Stimulated activated CD4-positive, alpha-beta T cell treated with anti-CD3 and anti-CD28 coated beads, Interleukin-15, amount 100 ng/mL, for 1 hour (primary cell): ENCODE measurements at regions not wholly inside any gene's neighbourhood (a gene's known extent, or its start where the extent isn't known, plus 50 kb on each side); places are given as distances from the start of the nearest gene placed in this dataset.
"Not testable (repeated sequence)": the region's sequence is repeated elsewhere in the genome, so short reads cannot be mapped to it uniquely, and the experiment has no call there.

Source experiments
- DNase-seq, 2 donors: peaks; one replicate each; pipeline ENCODE4 v3.0.0-alpha.2; 2020; ENCODE audit warnings: low read depth in 1 of 2, low spot score in 1 of 2

DNA sequence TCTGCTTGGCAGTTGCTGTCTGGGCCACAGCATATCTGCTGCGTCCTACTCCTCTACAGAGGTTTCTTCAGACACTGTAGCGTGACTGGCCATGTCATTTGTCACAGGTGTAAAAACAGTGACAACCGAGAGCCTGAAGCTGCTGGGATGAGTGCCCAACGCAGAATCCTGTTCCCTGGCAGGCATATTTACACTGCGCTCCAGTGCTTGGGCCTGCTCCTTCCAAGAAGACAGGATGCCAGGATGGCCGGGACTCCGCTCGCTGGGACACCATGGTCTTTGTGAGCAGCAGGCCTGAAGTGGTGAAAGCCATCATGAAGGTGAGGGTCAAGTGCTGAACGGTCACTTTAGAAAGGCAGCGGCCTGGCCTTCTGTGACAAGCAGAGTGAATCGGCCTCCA, 171.4 kb downstream of the EMP1 start:
- DNase-seq, result no peak

DNA sequence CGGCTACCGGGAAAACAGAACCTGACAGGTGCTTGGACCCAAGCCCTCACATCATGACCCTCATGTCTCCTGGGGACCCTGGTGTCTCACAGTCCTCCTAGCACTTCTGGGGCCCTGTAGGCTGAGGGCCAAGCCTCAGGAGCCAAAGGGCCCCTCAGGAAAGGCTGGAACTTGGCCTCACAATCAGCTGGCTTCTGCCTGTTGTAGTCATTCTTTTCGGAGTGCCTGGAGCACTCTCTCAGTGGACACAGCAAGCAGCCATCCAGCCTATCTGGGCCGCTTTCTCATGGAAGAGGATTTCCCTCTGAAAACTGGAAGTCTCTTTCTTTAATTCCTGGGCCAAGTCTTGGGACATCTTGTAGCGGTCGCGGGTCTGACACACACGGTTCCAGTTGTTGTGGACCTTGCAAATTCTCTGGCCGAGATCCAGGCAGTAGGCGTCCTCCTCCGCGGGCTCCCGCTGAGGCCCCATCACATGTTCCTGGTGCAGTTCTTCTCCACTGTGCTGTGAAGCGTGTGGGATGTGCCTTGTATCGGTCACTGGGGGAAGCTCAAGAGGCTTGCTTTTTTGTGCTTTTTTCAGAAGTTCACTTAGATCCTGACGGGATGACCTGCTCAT, 169.3 kb downstream of the EMP1 start:
- no peak for DNase-seq

DNA sequence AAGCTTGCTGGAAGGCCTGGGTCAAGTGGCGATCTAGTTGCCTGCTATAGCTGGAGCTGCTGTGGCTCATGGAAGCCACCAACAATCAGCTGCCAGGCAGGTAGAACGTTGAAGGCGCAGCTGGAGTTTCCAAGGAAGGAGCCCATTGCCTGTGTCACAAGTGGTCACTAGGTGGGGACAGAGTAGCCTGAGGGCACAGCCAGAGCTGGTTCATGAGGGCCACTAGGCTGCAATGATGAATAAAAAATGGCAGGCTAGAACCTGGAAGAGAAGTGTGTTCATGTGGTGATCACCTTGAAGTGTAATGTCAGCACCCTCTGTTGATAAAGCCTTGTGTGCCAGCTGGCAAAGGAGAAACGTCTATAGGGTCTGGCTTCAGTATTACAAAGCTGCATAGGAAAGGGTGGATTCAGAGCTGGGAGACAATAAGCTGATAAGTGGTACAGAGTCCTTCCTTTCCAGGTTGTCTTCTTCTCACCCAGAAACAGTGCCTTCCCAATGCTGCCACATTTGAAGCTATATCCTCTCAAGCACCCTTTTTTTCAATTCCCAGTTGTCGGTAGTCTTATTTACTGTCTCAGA, 165.8 kb downstream of the EMP1 start:
- DNase-seq, result no peak

DNA sequence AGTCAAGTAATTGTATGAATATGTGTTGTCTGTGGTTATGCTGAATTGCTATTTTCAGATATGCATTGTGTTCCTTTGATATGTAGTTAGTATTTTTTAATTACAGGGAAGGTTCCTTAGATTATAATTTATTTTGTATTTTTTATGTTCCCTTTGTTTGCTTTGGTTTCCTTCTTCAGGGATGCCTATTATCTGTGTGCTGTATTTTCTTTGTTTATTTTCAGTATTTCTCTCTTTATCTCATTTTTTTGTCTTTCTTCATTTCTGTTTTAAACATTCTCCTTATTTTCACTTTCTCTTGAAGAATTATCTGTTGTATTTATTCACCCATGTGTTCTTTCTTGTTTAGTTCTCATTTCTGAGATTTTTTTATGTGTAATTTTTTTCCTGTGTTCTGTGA, 163.1 kb downstream of the EMP1 start:
- no peak for DNase-seq

DNA sequence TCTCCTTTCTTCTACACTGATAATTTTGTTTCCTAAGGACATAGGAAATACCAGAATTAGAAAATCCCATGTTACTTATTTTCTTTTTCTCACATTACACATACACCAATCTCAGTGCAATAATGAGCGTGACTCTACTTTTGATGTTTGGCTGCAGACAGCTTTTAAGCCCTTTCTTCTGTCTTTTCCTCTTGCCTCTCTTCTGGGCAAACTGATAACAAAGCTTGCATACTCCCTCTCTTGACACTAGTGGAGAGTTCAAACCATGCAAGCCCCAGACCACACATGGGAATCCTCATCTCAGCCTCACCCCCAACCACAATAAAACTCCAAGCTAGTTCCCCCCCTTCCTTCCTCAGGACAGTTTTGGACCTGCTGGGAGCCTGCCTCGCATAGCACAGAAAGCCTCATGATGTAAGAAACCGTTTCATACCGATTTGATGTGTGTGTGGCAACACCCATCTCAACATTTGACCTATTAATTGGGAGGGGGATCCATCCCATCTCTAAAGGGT, 161.9 kb downstream of the EMP1 start:
- no peak for DNase-seq

DNA sequence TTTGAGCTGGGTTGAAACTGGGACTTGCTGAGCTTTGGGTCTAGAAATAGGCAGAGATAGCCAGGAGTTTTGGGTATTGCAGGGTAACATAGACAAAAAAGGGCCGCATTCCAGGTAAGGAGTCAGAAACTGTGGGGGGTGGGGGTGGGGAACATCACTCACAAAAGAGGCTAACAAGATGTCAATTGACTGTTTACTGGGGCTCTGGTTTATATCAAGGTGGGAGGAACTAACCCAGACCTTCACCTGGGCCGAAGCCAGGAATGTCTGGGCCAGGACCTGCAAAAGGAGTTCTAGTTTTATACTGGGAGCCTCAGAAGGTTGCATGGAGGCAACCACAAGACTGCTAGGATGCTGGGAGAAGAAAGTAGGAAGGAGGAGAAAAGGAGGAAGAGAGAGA, 154.4 kb downstream of the EMP1 start:
- no peak for DNase-seq

DNA sequence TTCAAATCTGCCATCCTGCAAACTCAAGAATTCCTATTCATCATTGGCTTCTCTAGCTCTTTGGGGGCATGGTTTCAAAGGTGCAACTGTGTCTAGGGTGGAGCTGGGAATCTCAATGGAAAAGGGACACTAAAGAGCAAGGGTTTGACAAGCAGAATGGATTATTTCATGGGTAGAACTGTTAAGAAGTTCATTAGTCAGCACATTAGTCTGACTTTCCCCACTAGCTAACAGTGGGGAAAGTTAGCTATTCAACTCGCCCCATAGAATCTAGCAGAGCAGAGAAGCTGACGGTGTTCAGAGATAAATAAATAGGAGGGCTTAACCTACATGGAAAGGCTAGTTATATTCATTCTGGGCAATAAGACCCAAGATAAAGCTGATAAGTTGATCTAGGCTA, 153.9 kb downstream of the EMP1 start:
- no peak for DNase-seq

DNA sequence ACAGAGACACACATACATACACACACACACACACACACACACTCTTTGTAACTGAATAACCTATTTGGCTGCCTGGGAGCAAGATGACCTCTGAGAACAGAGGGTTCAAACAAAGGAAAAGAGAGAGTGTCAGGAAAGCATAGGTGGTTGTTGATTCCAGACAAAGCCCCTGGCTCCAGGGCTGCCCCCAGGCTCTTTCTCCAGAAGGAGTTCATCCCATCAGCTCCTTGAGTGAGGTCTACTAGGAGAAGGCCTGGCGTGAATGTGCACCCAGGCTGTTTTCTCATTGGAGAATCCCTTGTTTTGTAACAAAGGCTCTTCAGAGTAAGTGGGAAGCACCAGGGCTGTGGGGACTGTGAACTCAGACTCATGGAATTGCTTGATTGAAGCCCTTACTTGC, 151.9 kb downstream of the EMP1 start:
- DNase-seq, result no peak

DNA sequence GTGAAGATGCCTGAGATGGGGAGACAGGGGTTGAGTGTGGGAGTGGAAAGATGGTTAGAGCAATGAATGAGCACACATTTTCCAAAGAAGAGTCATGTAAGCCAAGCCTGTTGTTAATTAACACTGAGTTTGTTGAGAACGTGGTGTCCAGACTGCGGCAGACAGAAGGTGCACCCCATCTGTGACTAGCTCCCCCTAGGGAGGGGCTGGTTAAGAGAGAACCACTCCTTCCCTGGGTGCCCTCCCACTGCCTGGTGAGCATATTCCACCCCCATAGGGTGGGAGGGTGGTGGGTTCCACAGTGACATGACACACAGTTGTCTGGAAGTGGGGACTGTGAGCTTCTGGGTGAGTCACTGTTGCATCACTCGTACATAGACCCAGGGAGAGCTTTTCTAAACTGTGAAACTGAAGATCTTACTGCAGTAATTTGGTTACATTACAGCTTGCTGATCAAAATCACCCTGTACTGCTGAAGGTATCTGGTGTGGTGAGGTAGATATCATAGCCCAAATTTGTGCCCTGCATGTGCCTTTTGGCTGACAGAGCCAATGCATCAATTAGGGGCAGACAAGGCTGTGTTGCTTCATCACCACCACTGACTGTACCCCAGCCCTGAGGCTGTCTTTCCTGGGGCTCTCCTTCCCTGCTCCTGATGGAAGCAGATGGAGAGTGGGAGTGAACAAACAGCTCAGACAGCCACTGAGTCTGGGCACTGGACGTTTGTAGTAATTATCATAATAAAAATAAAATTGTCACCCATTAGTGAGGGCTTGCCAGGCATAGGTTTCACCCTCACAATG, 150.9 kb downstream of the EMP1 start:
- DNase-seq, result peak in 1 of 2 donors; percentile 10

DNA sequence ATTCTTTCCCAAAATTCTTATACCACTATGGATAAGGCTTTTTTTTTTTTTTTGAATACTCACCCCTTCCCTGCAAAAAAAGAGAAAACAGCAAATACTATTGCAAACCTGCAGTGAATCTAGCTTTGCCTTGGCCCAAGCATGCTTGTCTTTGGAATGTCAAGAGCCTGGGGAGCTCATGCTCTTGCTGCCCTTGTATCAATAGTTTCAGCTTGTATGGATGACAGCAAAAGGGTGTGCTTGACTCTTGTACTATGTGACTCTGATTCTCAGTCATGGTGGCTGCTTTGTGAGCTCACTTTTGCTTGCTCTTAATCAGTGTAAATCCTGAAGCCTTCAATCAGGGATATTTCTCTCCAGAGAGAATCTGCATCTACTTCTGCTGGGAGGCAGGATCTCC, 149.2 kb downstream of the EMP1 start:
- no peak for DNase-seq

DNA sequence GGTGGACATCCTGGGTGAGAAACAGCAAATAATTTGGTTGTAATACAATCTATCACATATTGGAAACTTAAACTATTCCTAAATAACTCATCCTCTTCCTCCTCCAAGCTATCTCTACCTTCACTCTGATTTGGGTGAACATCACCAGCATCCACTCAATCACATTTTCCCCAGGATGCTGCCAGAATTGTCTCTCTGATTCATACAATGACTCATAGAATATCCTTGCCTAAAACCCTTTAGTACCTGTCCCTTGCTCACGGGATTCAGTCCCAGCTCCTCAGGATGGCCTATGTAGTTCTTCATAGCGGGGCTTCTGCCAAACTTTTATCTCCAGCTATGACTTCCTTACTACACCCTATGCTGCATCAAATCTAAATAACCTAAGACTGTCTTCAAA, 146.8 kb downstream of the EMP1 start:
- DNase-seq, result no peak

DNA sequence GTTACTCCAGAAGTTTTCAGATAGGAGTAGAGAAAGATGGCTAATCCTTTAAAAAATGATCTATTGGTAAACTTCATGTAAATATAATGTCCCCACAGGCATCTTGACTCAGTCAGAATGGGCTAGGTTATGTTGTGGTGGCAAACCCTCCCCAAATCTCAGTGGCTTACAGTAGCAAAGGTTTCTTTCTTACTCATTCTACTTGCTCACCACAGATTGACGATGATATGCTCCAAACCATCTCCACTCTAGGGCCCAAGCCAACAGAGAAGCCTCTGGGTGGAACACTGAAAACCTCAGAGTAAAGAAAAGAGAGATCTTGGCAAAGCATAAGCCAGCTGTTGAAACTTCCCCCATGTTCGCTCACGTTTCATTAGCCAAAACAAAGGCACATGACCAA, 146.4 kb downstream of the EMP1 start:
- DNase-seq, result no peak

DNA sequence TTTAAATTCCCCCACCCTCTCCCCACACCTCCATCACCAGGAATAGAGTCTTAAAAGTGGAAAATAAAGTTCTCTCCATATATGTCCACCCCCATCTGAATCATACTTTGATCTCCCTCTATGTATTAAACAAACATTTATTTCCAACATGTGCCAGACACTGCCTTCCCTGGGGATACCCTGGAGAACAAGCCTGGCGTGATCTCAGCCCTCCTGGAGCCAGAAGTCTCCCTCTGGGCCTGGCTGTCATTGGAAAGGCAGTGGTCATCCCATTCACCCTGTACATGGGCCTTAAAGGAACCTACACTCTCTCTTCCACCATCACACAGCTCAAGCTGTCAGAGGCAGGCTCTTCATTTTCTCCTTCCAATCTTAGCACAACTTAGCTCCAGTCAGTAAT, 143.6 kb downstream of the EMP1 start:
- DNase-seq, result no peak

DNA sequence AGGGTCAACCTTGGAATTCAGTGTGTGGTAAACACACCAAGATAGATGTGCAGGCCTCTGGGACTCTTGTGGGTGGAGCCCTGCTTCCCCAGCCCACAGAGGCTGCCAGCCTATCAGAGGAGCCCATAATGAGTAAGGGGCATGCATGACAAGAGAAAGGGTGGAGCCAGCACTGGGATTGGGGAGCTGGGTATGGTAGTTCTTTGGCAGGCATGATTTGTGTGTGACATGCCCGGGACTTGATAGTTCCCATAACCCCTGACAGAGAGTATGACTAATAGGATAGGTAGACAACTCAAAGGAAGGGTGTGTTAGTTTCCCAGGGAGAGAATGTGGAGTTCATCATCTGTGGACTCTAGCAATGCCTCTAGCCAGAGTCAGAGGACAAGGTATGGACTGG, 143.0 kb downstream of the EMP1 start:
- DNase-seq, result no peak

DNA sequence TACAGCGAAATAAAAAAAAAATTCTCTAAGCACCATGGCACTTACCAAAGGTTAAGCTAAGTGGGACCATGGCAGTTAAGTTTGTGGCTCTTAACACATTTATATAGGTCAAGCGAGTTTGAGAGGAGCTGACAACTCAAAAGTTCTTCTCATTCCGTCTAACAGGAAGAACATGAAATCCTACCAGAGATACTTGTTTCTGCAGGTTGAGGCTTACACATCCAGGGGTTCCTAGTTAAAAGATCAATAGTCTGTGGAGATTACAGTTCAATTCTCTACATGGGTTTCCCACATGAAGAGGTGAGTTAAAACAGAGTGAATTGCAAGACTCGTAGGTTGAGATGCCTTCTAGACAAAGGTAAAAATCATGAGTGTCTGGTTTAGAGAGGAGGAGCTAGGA, 142.6 kb downstream of the EMP1 start:
- DNase-seq, result no peak

DNA sequence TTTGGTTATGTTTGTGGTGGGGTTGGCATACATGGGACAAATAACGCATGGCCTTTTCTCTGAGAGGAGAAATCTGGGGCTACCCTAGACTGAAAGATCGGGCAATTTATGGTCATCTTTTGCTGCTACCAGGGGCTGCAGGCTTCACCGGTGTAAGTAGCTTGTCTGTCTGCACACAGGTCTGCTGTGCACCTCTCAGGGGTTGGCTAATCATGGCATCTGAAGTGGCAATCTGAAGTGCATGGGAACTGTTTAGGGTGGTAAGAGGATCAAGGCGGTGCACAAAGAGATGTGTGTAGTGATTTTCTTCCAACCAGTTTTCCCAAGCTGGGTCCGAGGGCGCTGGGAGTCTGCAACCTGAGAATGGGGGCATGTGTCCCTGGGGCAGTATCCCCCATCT, 141.3 kb downstream of the EMP1 start:
- DNase-seq, result no peak

DNA sequence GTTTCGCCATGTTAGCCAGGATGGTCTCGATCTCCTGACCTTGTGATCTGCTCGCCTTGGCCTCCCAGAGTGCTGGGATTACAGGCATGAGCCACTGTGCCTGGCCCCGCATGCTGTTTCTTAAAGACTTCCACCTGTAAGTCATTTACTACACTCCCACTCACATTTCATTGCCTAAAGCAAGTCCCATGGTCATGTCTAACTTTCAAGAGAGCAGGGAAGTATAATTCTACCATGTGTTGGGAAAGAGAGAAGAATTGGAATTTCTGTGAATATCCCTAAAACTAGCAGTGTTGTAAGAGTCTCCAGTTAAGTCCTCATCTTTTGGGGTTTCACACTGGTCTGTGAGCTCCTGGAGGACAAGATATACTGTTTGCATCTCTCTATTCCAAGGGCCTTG, 139.7 kb downstream of the EMP1 start:
- DNase-seq, result no peak

DNA sequence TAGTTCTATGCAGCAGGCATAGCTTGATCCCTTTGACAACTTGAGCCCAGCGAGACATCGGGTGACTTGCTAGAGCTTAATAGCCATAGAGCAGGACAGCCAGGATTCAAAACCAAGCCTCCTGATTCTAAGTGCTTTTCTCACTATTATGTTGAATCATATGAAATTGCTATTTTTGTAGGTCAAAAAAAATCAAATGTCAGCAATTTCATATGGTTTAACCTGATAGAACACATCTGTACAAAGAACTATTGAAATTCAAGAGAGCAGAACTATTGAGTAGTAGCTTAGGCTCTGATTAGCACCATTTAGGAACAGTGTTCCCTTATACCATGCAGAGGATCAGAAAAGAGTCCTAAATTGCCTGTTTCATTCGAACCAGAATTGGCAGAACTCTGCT, 132.0 kb downstream of the EMP1 start:
- no peak for DNase-seq

DNA sequence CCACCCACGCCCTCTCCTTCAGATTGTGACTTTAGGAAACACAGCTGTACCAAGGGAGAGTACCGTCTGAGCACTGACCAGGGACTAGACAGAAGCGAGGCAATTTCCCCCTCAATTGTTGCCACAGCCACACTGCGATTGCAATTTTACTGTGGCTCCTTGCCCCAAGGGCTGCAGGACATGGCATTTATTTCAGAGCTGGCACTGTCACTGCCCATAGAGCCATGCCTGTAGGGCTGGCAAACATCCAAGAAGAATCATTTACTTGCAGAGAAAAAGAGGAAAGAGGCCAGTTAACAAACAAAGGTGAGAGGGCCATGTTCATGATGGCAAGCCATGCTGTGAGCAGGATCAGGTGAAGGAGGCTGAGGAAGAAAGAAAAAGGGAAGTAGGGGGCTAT, 129.6 kb downstream of the EMP1 start:
- no peak for DNase-seq

DNA sequence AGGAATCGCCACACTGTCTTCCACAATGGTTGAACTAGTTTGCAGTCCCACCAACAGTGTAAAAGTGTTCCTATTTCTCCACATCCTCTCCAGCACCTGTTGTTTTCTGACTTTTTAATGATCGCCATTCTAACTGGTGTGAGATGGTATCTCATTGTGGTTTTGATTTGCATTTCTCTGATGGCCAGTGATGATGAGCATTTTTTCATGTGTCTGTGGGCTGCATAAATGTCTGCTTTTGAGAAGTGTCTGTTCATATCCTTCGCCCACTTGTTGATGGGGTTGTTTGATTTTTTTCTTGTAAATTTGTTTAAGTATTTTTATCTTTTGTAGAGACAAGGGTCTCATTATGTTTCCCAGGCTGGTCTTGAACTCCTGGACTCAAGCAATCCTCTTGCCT, 128.5 kb downstream of the EMP1 start:
- not testable (repeated sequence) for DNase-seq

DNA sequence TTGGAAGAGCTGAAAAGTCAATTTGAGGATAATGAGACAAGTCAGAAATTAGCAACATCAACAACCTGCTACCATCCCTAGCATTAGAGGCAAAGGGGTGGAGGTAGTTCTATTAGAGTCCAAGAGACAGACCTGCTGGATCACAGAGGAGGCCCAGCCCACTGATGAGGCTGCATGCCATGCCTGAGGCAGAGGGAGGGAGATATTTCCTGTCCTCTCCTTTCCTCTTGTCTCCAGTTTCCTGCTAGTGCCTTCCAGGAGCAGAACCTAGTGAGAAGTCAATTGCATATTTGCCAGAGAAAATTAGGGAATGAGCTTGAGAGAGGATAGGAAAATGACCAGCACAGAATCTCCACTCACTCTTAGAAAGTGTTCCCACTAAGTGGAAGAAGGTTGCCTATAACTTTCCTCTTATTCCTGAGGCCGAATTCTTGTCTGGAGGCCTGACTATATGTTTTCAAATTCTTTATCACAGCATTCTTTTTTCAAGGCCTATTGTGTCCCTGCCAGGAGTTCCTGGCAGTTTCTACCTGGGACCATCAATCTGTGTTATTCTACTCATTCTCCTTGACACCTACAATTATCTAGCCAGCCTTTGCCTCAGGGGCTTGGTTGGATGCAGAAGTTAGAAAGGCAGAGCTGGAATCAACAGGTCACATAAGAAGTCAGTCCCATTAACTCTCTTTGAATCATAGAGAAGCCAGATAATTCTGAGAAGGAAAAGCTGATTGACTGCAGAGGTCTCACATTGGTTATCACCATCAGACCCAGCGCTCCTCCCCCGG, 121.9 kb downstream of the EMP1 start:
- no peak for DNase-seq
